ENCODE measurements at regions not wholly inside any gene's neighbourhood (a gene's known extent, or its start where the extent isn't known, plus 50 kb on each side); places are given as distances from the start of the nearest gene placed in this dataset.
A peak's percentile ranks its signal among the peaks of the same experiment; 100 is the strongest.

GRCh38 chr5:8184455-8185063 lies 315.6 kb downstream of the MTRR start:
- no peaks in the 10 kb centered on the region for H3K4me1 ChIP-seq (ENCODE audit: insufficient read depth)
- H3K27ac ChIP-seq: no peak overlapping the region
- no peak overlapping the region for H3K4me2 ChIP-seq
- no peak for TF ChIP-seq EZH2 (IDR thresholded peaks at IDR 0.05; ENCODE audit: borderline replicate concordance)
- TF ChIP-seq EZH2phosphoT487 (IDR thresholded peaks at IDR 0.05; ENCODE audit: low read depth, severe bottlenecking, unreplicated experiment): no peak
- TF ChIP-seq, protein P1, sequence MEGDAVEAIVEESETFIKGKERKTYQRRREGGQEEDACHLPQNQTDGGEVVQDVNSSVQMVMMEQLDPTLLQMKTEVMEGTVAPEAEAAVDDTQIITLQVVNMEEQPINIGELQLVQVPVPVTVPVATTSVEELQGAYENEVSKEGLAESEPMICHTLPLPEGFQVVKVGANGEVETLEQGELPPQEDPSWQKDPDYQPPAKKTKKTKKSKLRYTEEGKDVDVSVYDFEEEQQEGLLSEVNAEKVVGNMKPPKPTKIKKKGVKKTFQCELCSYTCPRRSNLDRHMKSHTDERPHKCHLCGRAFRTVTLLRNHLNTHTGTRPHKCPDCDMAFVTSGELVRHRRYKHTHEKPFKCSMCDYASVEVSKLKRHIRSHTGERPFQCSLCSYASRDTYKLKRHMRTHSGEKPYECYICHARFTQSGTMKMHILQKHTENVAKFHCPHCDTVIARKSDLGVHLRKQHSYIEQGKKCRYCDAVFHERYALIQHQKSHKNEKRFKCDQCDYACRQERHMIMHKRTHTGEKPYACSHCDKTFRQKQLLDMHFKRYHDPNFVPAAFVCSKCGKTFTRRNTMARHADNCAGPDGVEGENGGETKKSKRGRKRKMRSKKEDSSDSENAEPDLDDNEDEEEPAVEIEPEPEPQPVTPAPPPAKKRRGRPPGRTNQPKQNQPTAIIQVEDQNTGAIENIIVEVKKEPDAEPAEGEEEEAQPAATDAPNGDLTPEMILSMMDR (IDR thresholded peaks at IDR 0.05; ENCODE audit: poor library complexity): peak; percentile 57
- H3K36me3 ChIP-seq (replicated peaks; ENCODE audit: insufficient read depth, low read depth): no peaks in the 10 kb centered on the region
- no peak overlapping the region for H3K4me3 ChIP-seq
- no peaks in the 10 kb centered on the region for H3K27me3 ChIP-seq
- H3K9me3 ChIP-seq (ENCODE audit: low read depth): no peaks in the 10 kb centered on the region
- no peaks in the 10 kb centered on the region for H3K79me2 ChIP-seq
- no peak overlapping the region for H2AFZ ChIP-seq
- 22% methylated on average over 5 of the region's 5 CpGs for WGBS (ENCODE audit: low lambda C conversion rate, missing lambda C conversion rate)
- DNase-seq (ENCODE audit: low spot score): peak; percentile 50
- no peaks in the 10 kb centered on the region for H4K20me1 ChIP-seq (ENCODE audit: insufficient read depth, poor library complexity, severe bottlenecking)
- no peaks in the 10 kb centered on the region for H3K9me2 ChIP-seq (replicated peaks; ENCODE audit: insufficient read depth)

- TF ChIP-seq, protein P1 (IDR thresholded peaks at IDR 0.05; ENCODE audit: poor library complexity): no peak
- no peak for TF ChIP-seq EZH2 (IDR thresholded peaks at IDR 0.05; ENCODE audit: borderline replicate concordance)
- no peak for TF ChIP-seq EZH2phosphoT487 (IDR thresholded peaks at IDR 0.05; ENCODE audit: low read depth, severe bottlenecking, unreplicated experiment)
- 77% methylated on average over 1 of the region's 1 CpG for WGBS (ENCODE audit: low lambda C conversion rate, missing lambda C conversion rate)
- no peaks in the 10 kb centered on the region for H3K9me3 ChIP-seq (ENCODE audit: low read depth)
These were observed 316.9 kb downstream of the MTRR start for GRCh38 chr5:8185852-8186251.

DNA sequence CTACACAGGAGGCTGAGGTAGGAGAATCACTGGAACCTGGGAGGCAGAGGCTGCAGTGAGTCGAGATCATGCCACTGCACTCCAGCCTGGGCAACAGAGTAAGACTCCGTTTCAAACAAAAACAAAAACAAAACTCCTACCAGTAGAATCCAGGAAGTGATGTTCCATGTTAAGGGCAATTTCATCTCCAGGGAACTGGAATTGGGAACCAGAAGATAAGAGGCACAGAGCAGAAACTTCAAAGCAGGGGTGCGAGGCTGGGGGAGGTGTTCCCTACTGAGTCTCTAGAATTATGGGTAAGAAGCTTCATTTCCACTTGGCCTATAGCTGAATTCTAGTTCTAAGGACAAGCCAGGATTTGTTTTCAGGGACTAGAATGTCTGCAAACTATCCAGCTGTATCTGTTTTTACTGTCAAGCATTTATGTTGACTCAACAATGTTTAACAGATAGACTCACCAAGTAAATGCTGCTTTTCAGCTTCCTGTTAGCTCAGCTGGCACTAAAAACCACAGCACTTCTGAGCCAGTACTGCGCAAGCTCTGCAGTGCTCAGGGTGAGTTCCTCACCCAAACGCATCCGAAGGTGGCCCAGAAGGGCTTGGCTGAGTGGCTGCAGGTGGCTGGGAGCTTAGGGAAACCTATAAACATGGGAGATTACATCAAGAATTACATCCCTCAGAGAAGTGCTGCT lies 320.1 kb downstream of the MTRR start:
- Histone ChIP-seq H2AFZ (no peak overlapping the region), H4K20me1 (ENCODE audit: insufficient read depth, poor library complexity, severe bottlenecking) (no peaks in the 10 kb centered on the region), H3K79me2 (no peaks in the 10 kb centered on the region), H3K4me3 (no peak overlapping the region), H3K9me3 (ENCODE audit: low read depth) (no peaks in the 10 kb centered on the region), H3K4me2 (no peak overlapping the region), H3K4me1 (ENCODE audit: insufficient read depth) (no peaks in the 10 kb centered on the region), H3K36me3 (replicated peaks; ENCODE audit: insufficient read depth, low read depth) (no peaks in the 10 kb centered on the region), H3K27me3 (no peaks in the 10 kb centered on the region), H3K27ac (no peak overlapping the region), H3K9me2 (replicated peaks; ENCODE audit: insufficient read depth) (no peaks in the 10 kb centered on the region)
- 71% methylated on average over 6 of the region's 6 CpGs for WGBS (ENCODE audit: low lambda C conversion rate, missing lambda C conversion rate)
- TF ChIP-seq, protein P1 (IDR thresholded peaks at IDR 0.05; ENCODE audit: poor library complexity): no peak
- TF ChIP-seq EZH2 (IDR thresholded peaks at IDR 0.05; ENCODE audit: borderline replicate concordance) (no peak), EZH2phosphoT487 (IDR thresholded peaks at IDR 0.05; ENCODE audit: low read depth, severe bottlenecking, unreplicated experiment) (no peak)
- DNase-seq (ENCODE audit: low spot score): no peak

More at GRCh38 chr5:8185852-8186251, 316.9 kb downstream of the MTRR start:
- H3K36me3 ChIP-seq (replicated peaks; ENCODE audit: insufficient read depth, low read depth): no peaks in the 10 kb centered on the region
- no peak for DNase-seq (ENCODE audit: low spot score)
- no peaks in the 10 kb centered on the region for H3K4me1 ChIP-seq (ENCODE audit: insufficient read depth)
- H3K27me3 ChIP-seq: no peaks in the 10 kb centered on the region
- no peaks in the 10 kb centered on the region for H3K79me2 ChIP-seq
- H3K4me3 ChIP-seq: no peak overlapping the region
- H4K20me1 ChIP-seq (ENCODE audit: insufficient read depth, poor library complexity, severe bottlenecking): no peaks in the 10 kb centered on the region
- no peak overlapping the region for H2AFZ ChIP-seq
- no peak overlapping the region for H3K4me2 ChIP-seq
- no peak overlapping the region for H3K27ac ChIP-seq
- H3K9me2 ChIP-seq (replicated peaks; ENCODE audit: insufficient read depth): no peaks in the 10 kb centered on the region
